NCI-H69 (cell line): ENCODE measurements at regions not wholly inside any gene's neighbourhood (a gene's known extent, or its start where the extent isn't known, plus 50 kb on each side); places are given as distances from the start of the nearest gene placed in this dataset.
"Not testable (repeated sequence)": the region's sequence is repeated elsewhere in the genome, so short reads cannot be mapped to it uniquely, and the experiment has no call there.

Experiments used
- DNase-seq: peaks from one replicate; lab custom pipeline; 2025; lab: John Stamatoyannopoulos, UW

DNA sequence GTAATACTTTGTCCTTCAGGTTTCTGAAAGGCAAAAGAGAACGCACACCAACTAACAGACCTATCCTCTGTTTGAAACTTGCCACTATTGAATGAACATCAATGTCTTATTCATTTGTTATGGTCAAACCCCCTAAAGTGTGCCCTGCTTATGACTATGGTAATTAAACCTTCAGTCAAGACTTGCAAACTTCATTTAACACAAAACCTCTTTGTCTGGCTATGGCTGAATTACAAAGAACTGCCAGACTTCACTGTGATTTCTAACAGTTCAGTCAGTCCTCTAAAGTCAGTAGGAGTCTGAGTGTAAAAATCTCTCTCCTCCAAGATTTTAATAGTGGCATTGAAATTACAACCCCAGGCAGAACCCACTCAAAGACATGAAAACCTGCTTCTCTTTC lies 702.5 kb upstream of the LRRN3 start:
- no peak for DNase-seq

- no peak for DNase-seq
These were observed 694.9 kb upstream of the LRRN3 start for GRCh38 chr7:110396021-110396420.

- DNase-seq, result peak; percentile 67
These were observed 692.8 kb upstream of the LRRN3 start for GRCh38 chr7:110397927-110398660.

DNA sequence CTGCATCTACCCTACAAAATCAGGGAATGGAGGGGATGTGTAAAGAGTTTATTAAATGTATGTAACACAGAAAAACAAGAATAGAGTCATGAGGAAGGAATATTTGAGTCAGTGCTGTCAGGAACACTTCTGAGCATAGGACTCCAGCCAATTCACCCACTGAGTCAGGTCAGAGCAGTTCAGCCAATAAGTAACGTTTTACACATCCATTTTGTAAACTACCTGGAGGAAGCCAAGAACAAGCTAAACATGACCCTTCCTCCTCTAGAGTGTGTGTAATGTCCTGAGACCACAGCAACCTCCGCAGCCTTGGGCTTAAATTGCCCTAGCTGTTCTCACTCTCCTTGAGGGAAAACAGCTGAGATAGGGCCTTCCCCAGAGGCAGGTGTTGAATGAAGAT lies 691.5 kb upstream of the LRRN3 start:
- DNase-seq, result no peak

GRCh38 chr7:110400411-110400810 lies 690.5 kb upstream of the LRRN3 start:
- DNase-seq, result no peak

- DNase-seq, result no peak
These were observed 683.7 kb upstream of the LRRN3 start for GRCh38 chr7:110407242-110407641.

DNA sequence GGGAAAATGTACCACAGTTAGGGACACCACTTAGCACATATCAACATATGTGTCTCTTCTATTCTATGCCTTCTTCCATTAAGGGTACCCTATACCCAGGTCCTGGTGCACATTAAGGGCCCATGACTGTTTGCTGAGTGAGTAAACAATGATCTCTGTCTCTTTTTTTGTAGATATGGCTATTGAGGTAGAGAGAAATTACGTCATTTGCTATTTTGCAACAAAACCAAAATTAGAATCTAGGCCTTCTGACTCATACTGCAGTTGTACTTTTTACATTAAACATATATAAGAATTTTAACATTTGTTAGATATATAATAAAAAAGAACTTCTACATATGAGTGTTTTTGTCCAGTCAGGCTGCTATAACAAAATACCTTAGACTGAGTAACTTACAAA lies 683.2 kb upstream of the LRRN3 start:
- no peak for DNase-seq

DNA sequence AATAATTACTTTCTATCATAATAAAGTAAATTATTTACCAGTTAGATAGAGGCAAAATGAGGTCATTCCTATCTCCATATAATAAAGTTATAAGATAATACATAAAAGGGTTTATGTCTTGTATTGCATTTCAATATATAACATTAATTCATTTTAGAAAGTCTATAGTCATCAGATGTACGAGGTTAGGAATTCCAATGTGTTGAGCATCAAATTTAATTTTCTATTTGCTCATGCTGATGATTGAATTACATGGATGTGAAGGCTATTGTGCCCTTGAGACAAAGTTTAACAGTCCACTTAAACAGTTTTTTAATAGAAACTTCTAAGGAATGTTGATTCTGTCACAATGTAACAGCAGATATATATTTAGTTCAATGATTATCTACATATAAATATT lies 678.3 kb upstream of the LRRN3 start:
- no peak for DNase-seq

GRCh38 chr7:110413038-110413437 lies 677.9 kb upstream of the LRRN3 start:
- no peak for DNase-seq

GRCh38 chr7:110417611-110418010 lies 673.3 kb upstream of the LRRN3 start:
- no peak for DNase-seq

DNA sequence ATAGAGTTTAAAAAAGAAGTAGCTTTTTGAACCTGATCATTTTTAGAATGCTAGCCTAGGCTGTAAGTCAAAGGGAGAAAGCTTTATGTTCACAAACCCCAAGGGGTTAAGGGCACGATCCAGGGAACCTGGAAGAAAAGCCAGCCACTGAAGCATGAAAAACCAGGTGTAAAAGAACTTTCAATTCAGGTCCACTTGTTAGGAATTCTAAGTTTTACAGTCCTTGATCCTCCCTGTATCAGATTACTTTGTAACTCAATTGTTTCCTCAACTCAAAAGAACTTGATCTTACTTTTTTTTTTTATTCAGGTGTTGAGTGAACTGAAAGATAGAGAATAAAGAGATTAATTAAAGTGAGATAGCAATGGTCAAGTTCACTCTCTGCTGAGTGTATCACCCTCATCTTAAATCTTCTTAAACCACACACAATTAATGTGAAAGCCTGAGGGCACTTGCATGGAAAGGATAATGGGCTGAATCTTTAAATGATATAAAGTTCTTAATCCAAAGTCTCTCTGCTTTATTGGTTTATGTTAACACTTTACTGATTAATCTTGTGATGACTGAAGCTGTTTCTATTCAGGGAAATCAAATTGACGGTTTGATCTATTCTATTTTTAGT lies 672.2 kb upstream of the LRRN3 start:
- DNase-seq, result peak; percentile 23

- no peak for DNase-seq
These were observed 670.1 kb upstream of the LRRN3 start for GRCh38 chr7:110420788-110421187.

DNA sequence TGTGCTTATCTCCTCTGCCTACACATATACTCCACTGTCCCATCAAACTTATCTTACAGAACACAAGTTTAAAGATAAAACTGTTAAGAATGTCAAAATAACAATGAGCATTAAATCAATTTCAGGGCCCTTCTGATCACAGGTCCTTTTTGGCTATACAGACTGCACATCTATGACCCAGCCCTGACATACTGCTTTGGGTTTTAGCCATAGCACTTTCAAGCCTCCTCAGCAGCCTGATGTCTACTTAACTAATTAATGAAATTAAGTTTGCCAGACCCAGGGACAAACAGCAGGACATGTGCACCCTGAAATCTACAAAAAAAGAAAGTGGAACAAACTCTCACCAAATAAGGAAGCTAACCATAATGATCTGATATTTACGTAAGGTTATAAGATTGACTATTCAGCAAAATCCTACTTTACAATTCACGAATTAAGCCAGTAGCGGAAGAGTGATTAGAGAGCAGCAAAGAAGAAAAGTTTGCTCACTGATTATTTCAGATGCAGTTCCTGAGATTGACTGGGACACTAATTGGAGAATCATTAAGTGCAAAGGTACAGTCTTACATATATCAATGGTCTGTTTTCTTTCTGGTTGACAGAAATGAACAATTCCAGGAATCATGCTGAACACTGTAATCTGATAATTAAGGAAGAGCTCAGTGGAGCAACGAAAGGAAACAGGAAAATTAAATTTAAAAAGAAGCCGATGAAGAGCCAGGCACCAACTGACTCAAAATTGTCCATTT lies 669.3 kb upstream of the LRRN3 start:
- no peak for DNase-seq

DNA sequence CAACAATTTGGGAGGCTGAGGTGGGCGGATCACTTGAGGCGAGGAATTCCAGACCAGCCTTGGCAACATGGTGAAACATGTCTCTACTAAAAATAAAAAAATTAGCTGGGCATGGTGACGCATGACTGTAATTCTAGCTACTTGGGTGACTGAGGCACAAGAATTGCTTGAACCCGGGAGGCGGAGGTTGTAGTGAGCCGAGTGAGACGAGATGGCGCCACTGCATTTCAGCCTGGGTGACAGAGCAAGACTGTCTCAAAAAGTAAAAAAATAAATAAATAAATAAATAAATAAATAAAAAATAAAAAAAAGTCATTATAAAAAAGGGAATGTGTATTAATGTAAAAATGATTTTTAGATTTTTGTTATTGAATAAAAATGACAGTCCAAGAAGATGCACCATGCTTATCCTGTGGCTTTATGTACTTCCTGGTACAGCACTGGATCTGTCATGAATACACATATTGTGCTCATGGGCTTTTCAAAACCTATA lies 658.8 kb upstream of the LRRN3 start:
- DNase-seq, result no peak

GRCh38 chr7:110438926-110439325 lies 652.0 kb upstream of the LRRN3 start:
- not testable (repeated sequence) for DNase-seq

- peak; percentile 85 for DNase-seq
These were observed 648.5 kb upstream of the LRRN3 start for GRCh38 chr7:110442381-110442837.

GRCh38 chr7:110446658-110447057 lies 644.3 kb upstream of the LRRN3 start:
- DNase-seq, result no peak

GRCh38 chr7:110448918-110449317 lies 642.0 kb upstream of the LRRN3 start:
- no peak for DNase-seq

DNA sequence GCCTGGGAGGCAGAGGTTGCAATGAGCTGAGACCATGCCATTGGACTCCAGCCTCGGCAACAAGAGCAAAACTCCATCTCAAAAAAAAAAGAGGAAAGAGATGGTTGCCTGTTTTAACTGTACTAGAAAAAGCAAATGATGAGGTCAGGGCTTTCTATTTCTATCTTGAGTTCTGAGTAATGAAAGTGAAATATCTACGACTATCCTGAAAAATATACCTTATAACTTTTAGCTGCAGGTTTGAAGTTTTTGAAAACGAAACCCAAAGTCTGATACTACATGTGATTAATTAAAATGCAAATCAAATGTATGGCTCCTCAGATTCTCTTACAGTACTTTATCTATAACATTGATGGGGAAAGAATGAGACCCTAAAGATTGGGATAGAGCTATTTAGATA lies 636.2 kb upstream of the LRRN3 start:
- no peak for DNase-seq

DNA sequence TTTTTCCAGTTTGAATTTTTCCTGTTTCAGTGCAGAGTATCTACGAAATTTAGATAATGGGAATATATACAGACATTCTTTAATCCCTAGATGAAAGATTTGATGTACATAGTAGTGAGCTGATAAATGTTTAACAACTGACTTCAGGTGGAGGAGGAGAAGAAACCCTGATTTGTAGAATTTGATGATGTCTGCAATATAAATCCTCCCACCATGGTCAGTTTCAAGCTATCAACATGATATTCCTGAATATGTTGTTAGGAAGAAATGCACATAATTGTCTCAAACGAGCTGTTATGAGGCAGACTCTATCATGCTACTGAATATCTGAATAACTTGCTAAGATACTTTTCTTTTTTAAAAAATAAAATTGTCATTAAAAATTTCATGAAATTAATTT lies 629.3 kb upstream of the LRRN3 start:
- DNase-seq, result no peak

DNA sequence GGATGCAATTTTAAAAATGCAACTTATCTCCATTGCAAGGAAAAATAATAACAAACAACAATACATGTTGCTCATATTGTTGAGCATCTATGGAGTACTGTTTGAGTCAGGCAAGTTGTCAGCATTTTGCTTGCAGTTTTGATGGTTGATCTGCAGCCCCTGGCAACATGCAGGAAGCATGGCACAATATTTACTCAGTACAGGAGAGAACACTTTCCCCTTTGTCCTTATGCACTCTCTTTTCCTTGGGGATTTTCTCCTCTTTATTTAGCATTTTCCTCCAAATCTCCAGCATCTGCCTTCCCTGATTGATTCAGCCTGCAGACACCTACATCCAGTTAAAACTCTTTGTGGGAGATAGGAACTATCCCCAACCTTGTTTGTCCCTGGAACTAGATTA lies 620.5 kb upstream of the LRRN3 start:
- peak; percentile 89 for DNase-seq

GRCh38 chr7:110472419-110472818 lies 618.5 kb upstream of the LRRN3 start:
- DNase-seq, result not testable (repeated sequence)

DNA sequence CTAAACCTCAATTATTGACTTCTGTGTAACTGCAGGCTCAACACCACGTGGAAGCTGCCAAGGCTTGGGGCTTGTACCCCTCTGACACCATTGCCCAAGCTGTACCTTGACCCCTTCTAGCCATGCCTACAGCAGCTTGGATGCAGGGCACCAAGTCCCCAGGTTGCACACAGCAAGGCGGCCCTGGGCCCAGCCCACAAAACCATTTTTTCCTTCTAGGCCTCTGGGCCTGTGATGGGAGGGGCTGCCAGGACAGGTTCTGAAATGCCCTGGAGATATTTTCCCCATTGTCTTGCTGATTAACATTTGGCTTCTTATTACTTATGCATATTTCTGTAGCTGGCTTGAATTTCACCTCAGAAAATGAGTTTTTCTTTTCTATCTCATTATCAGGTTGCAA lies 610.0 kb upstream of the LRRN3 start:
- no peak for DNase-seq
